Trophoblast cell (in vitro differentiated cells and primary cell): ENCODE measurements at regions not wholly inside any gene's neighbourhood (a gene's known extent, or its start where the extent isn't known, plus 50 kb on each side); places are given as distances from the start of the nearest gene placed in this dataset.

ENCODE experiments used
- DNase-seq, 2 donors: peaks; one replicate each; pipeline ENCODE4 v3.0.0-alpha.2; 2016
- H2AFZ ChIP-seq: 2 replicates; pipeline ENCODE4 v1.6.1; 2013; ENCODE audit warnings: low read length, moderate library complexity, mild to moderate bottlenecking; ENCODE audit not compliant: insufficient read depth, poor library complexity
- H2AK5ac ChIP-seq: 2 replicates; pipeline ENCODE4 v1.6.1; 2013; ENCODE audit warnings: mild to moderate bottlenecking, low read length
- H2BK120ac ChIP-seq: 2 replicates; pipeline ENCODE4 v1.6.1; 2013; ENCODE audit warnings: low read length, mild to moderate bottlenecking, moderate library complexity; ENCODE audit not compliant: insufficient read depth, poor library complexity
- H2BK12ac ChIP-seq: 2 replicates; pipeline ENCODE4 v1.6.1; 2013; ENCODE audit warnings: mild to moderate bottlenecking, low read length, moderate library complexity
- H2BK5ac ChIP-seq: 2 replicates; pipeline ENCODE4 v1.6.1; 2013; ENCODE audit warnings: low read length, low read depth, moderate library complexity, mild to moderate bottlenecking; ENCODE audit not compliant: poor library complexity
- H3K14ac ChIP-seq: 2 replicates; pipeline ENCODE4 v1.6.1; 2013; ENCODE audit warnings: mild to moderate bottlenecking, low read length
- H3K18ac ChIP-seq: 2 replicates; pipeline ENCODE4 v1.6.1; 2013; ENCODE audit warnings: mild to moderate bottlenecking, low read length
- H3K23ac ChIP-seq: 2 replicates; pipeline ENCODE4 v1.6.1; 2013; ENCODE audit warnings: low read length
- H3K27ac ChIP-seq: 2 replicates; pipeline ENCODE4 v1.5.1; 2013; ENCODE audit warnings: low read depth, mild to moderate bottlenecking, inconsistent platforms, low read length, moderate library complexity
- H3K27me3 ChIP-seq: 2 replicates; pipeline ENCODE4 v1.6.1; 2013; ENCODE audit warnings: inconsistent platforms, mild to moderate bottlenecking, low read length, moderate library complexity; ENCODE audit not compliant: insufficient read depth
- H3K36me3 ChIP-seq, 2 experiments: 1 replicate in 1 of 2; 2 replicates in 1 of 2; pipeline ENCODE4 v1.6.1; 2013; ENCODE audit warnings: low read length in 2 of 2, mild to moderate bottlenecking in 2 of 2, moderate library complexity in 1 of 2; ENCODE audit not compliant: insufficient read depth in 2 of 2, control insufficient read depth in 1 of 2
- H3K4ac ChIP-seq: 2 replicates; pipeline ENCODE4 v1.6.1; 2013; ENCODE audit warnings: low read depth, mild to moderate bottlenecking, low read length, moderate library complexity
- H3K4me1 ChIP-seq, 2 experiments: 1 replicate in 1 of 2; 2 replicates in 1 of 2; pipeline ENCODE4 v1.6.1; 2013; ENCODE audit warnings: low read length in 2 of 2, mild to moderate bottlenecking in 2 of 2, moderate library complexity in 1 of 2; ENCODE audit not compliant: insufficient read depth in 2 of 2, control insufficient read depth in 1 of 2
- H3K4me2 ChIP-seq: 2 replicates; pipeline ENCODE4 v1.6.1; 2013; ENCODE audit warnings: inconsistent platforms, mild to moderate bottlenecking, low read length, moderate library complexity
- H3K4me3 ChIP-seq: 2 replicates; pipeline ENCODE4 v1.5.1; 2013; ENCODE audit warnings: mild to moderate bottlenecking, low read depth, low read length, inconsistent platforms
- H3K79me1 ChIP-seq: one replicate; pipeline ENCODE4 v1.6.1; 2013; ENCODE audit warnings: low read length
- H3K79me2 ChIP-seq: 2 replicates; pipeline ENCODE4 v1.6.1; 2013; ENCODE audit warnings: low read length, mild to moderate bottlenecking; ENCODE audit not compliant: control insufficient read depth, insufficient read depth, poor library complexity
- H3K9ac ChIP-seq: 2 replicates; pipeline ENCODE4 v1.6.1; 2013; ENCODE audit warnings: mild to moderate bottlenecking, low read length
- H3K9me3 ChIP-seq: 2 replicates; pipeline ENCODE4 v1.6.1; 2013; ENCODE audit warnings: low read depth, mild to moderate bottlenecking, control low read depth, inconsistent platforms, low read length; ENCODE audit not compliant: insufficient read depth
- H4K12ac ChIP-seq: 2 replicates; pipeline ENCODE4 v1.6.1; 2013; ENCODE audit warnings: low read depth, mild to moderate bottlenecking, low read length, moderate library complexity
- H4K8ac ChIP-seq: 2 replicates; pipeline ENCODE4 v1.6.1; 2013; ENCODE audit warnings: low read depth, mild to moderate bottlenecking, low read length, moderate library complexity
- H4K91ac ChIP-seq: one replicate; pipeline ENCODE4 v1.6.1; 2013; ENCODE audit warnings: low read depth, mild to moderate bottlenecking, low read length, moderate library complexity
- WGBS: extraction: QIAGEN DNeasy Blood & Tissue Kit; methylation state at CpG from one replicate; pipeline ENCODE4 v1.1.7; 2013; ENCODE audit warnings: missing lambda C conversion rate; ENCODE audit not compliant: insufficient read length, insufficient coverage; ENCODE audit errors: extremely low coverage; 5-methylcytosine and 5-hydroxymethylcytosine counted together

GRCh38 chr11:38173676-38174075 lies 1575.6 kb upstream of the RAG2 start:
- Histone ChIP-seq H3K27ac (no peak overlapping the region), H3K4me2 (no peak overlapping the region), H2AK5ac (no peak overlapping the region), H3K27me3 (no peaks in the 10 kb centered on the region), H3K4ac (no peak overlapping the region), H4K8ac (no peak overlapping the region), H3K23ac (no peak overlapping the region), H3K14ac (no peak overlapping the region), H3K9me3 (peaks cover 1% of the 10 kb centered on the region), H4K12ac (no peak overlapping the region), H2BK12ac (no peak overlapping the region), H3K79me1 (no peaks in the 10 kb centered on the region), H3K79me2 (no peaks in the 10 kb centered on the region), H4K91ac (no peak overlapping the region), H2BK120ac (no peak overlapping the region), H2AFZ (no peak overlapping the region), H3K9ac (no peak overlapping the region), H3K4me1 (no peaks in the 10 kb centered on the region), H3K18ac (no peak overlapping the region), H2BK5ac (no peak overlapping the region), H3K4me3 (no peak overlapping the region), H3K36me3 (no peaks in the 10 kb centered on the region)
- no peak for DNase-seq
- no CpG with 5 or more reads among the region's 8 CpGs for WGBS

GRCh38 chr11:38169286-38169685 lies 1571.2 kb upstream of the RAG2 start:
- H2BK5ac ChIP-seq = no peak overlapping the region
- H3K18ac ChIP-seq = no peak overlapping the region
- WGBS = no CpG with 5 or more reads among the region's 1 CpG
- no peak overlapping the region for H3K14ac ChIP-seq
- no peak overlapping the region for H4K8ac ChIP-seq
- no peak overlapping the region for H2AK5ac ChIP-seq
- no peak overlapping the region for H3K4me3 ChIP-seq
- no peak overlapping the region for H3K4me2 ChIP-seq
- no peak overlapping the region for H3K27ac ChIP-seq
- no peak overlapping the region for H4K91ac ChIP-seq
- H3K79me2 ChIP-seq = no peaks in the 10 kb centered on the region
- H3K79me1 ChIP-seq = no peaks in the 10 kb centered on the region
- no peaks in the 10 kb centered on the region for H3K9me3 ChIP-seq
- no peak overlapping the region for H3K4ac ChIP-seq
- H2AFZ ChIP-seq = no peak overlapping the region
- H3K4me1 ChIP-seq = no peaks in the 10 kb centered on the region
- no peak overlapping the region for H3K9ac ChIP-seq
- H3K27me3 ChIP-seq = no peaks in the 10 kb centered on the region
- no peak overlapping the region for H4K12ac ChIP-seq
- H2BK12ac ChIP-seq = no peak overlapping the region
- no peak overlapping the region for H3K23ac ChIP-seq
- H3K36me3 ChIP-seq = no peaks in the 10 kb centered on the region
- peak in 1 of 2 donors; percentile 13 for DNase-seq
- H2BK120ac ChIP-seq = no peak overlapping the region

- H3K79me1 ChIP-seq = no peaks in the 10 kb centered on the region
- H3K79me2 ChIP-seq = no peaks in the 10 kb centered on the region
- DNase-seq = peak in 1 of 2 donors; percentile 7
- H3K14ac ChIP-seq = no peak overlapping the region
- no peak overlapping the region for H3K27ac ChIP-seq
- H3K27me3 ChIP-seq = no peaks in the 10 kb centered on the region
- H3K23ac ChIP-seq = no peak overlapping the region
- no peak overlapping the region for H3K4ac ChIP-seq
- H3K18ac ChIP-seq = no peak overlapping the region
- no peak overlapping the region for H4K8ac ChIP-seq
- no peak overlapping the region for H2AFZ ChIP-seq
- H3K36me3 ChIP-seq = no peaks in the 10 kb centered on the region
- H3K4me2 ChIP-seq = no peak overlapping the region
- no peak overlapping the region for H3K9ac ChIP-seq
- no peak overlapping the region for H2BK120ac ChIP-seq
- H3K4me3 ChIP-seq = no peak overlapping the region
- H2BK12ac ChIP-seq = no peak overlapping the region
- H2AK5ac ChIP-seq = no peak overlapping the region
- no peak overlapping the region for H2BK5ac ChIP-seq
- no peaks in the 10 kb centered on the region for H3K9me3 ChIP-seq
- H4K12ac ChIP-seq = no peak overlapping the region
- H4K91ac ChIP-seq = no peak overlapping the region
- no peaks in the 10 kb centered on the region for H3K4me1 ChIP-seq
Measured at GRCh38 chr11:38163526-38163925, 1565.5 kb upstream of the RAG2 start.

GRCh38 chr11:38160433-38160832 lies 1562.4 kb upstream of the RAG2 start:
- H3K18ac ChIP-seq = no peak overlapping the region
- H3K27ac ChIP-seq = no peak overlapping the region
- H3K79me2 ChIP-seq = no peaks in the 10 kb centered on the region
- H4K91ac ChIP-seq = no peak overlapping the region
- H3K9ac ChIP-seq = no peak overlapping the region
- H3K36me3 ChIP-seq = no peaks in the 10 kb centered on the region
- no peak overlapping the region for H2AFZ ChIP-seq
- no peaks in the 10 kb centered on the region for H3K9me3 ChIP-seq
- DNase-seq = no peak
- no peak overlapping the region for H2BK12ac ChIP-seq
- no peak overlapping the region for H2AK5ac ChIP-seq
- no peak overlapping the region for H3K4ac ChIP-seq
- no peaks in the 10 kb centered on the region for H3K79me1 ChIP-seq
- H3K14ac ChIP-seq = no peak overlapping the region
- no peak overlapping the region for H2BK5ac ChIP-seq
- no peak overlapping the region for H3K4me2 ChIP-seq
- H4K12ac ChIP-seq = no peak overlapping the region
- no peaks in the 10 kb centered on the region for H3K4me1 ChIP-seq
- H3K27me3 ChIP-seq = no peaks in the 10 kb centered on the region
- H3K4me3 ChIP-seq = no peak overlapping the region
- H3K23ac ChIP-seq = no peak overlapping the region
- H4K8ac ChIP-seq = no peak overlapping the region
- no peak overlapping the region for H2BK120ac ChIP-seq

- Histone ChIP-seq H3K4ac (no peak overlapping the region), H3K4me1 (no peaks in the 10 kb centered on the region), H3K4me3 (no peak overlapping the region), H2BK5ac (no peak overlapping the region), H3K9me3 (no peaks in the 10 kb centered on the region), H3K9ac (no peak overlapping the region), H3K36me3 (no peaks in the 10 kb centered on the region), H3K79me1 (no peaks in the 10 kb centered on the region), H2AFZ (no peak overlapping the region), H3K18ac (no peak overlapping the region), H2BK120ac (no peak overlapping the region), H2AK5ac (no peak overlapping the region), H4K12ac (no peak overlapping the region), H3K27ac (no peak overlapping the region), H3K27me3 (no peaks in the 10 kb centered on the region), H4K91ac (no peak overlapping the region), H3K14ac (no peak overlapping the region), H3K4me2 (no peak overlapping the region), H3K23ac (no peak overlapping the region), H4K8ac (no peak overlapping the region), H3K79me2 (no peaks in the 10 kb centered on the region), H2BK12ac (no peak overlapping the region)
- DNase-seq = no peak
- no CpG with 5 or more reads among the region's 2 CpGs for WGBS
Measured at GRCh38 chr11:38159038-38159437, 1561.0 kb upstream of the RAG2 start.
